ENCODE measurements at regions not wholly inside any gene's neighbourhood (a gene's known extent, or its start where the extent isn't known, plus 50 kb on each side); places are given as distances from the start of the nearest gene placed in this dataset.

DNA sequence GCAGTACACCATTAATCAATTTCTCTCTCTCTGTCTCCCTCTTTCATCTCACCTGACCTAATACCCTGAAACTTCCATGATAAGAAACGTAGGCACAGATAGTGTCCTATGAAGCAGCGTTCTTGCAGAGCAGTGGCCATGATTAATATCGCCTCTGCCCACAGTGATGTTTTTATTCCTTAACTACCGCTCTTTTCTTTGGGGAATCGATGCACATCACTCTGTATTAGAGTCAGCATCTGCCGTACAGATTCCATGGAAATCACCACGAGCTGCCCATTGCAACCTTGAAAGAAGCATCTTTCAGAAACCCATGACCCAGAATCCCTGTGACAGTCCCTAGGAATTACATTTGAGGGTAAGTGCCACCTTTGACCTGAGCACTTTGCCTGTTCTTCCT lies 152.0 kb upstream of the ECI2 start:
- TF ChIP-seq, protein P1, sequence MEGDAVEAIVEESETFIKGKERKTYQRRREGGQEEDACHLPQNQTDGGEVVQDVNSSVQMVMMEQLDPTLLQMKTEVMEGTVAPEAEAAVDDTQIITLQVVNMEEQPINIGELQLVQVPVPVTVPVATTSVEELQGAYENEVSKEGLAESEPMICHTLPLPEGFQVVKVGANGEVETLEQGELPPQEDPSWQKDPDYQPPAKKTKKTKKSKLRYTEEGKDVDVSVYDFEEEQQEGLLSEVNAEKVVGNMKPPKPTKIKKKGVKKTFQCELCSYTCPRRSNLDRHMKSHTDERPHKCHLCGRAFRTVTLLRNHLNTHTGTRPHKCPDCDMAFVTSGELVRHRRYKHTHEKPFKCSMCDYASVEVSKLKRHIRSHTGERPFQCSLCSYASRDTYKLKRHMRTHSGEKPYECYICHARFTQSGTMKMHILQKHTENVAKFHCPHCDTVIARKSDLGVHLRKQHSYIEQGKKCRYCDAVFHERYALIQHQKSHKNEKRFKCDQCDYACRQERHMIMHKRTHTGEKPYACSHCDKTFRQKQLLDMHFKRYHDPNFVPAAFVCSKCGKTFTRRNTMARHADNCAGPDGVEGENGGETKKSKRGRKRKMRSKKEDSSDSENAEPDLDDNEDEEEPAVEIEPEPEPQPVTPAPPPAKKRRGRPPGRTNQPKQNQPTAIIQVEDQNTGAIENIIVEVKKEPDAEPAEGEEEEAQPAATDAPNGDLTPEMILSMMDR (IDR thresholded peaks at IDR 0.05): no peak
- TF ChIP-seq POLR2AphosphoS5 (IDR thresholded peaks at IDR 0.05): no peak
- TF ChIP-seq POLR2A (IDR thresholded peaks at IDR 0.05): no peak

Data from breast epithelium (tissue), 3 donors.